ENCODE measurements at regions not wholly inside any gene's neighbourhood (a gene's known extent, or its start where the extent isn't known, plus 50 kb on each side); places are given as distances from the start of the nearest gene placed in this dataset.

- TF ChIP-seq POLR2A (IDR thresholded peaks at IDR 0.05; ENCODE audit: low read length) (no peak), GATA1 (IDR thresholded peaks at IDR 0.05; ENCODE audit: low read depth, low read length) (no peak)
These were observed 116.0 kb upstream of the NEO1 start for GRCh38 chr15:72936237-72936636.

Measured in erythroblast (primary cell).